ENCODE measurements at regions not wholly inside any gene's neighbourhood (a gene's known extent, or its start where the extent isn't known, plus 50 kb on each side); places are given as distances from the start of the nearest gene placed in this dataset.
"Not testable (repeated sequence)": the region's sequence is repeated elsewhere in the genome, so short reads cannot be mapped to it uniquely, and the experiment has no call there.

GRCh38 chr4:43457866-43458265 lies 565.4 kb downstream of the GRXCR1 start:
- DNase-seq, result peak; percentile 24

GRCh38 chr4:43458293-43458692 lies 565.8 kb downstream of the GRXCR1 start:
- no peak for DNase-seq

- DNase-seq, result no peak
These were observed 579.4 kb downstream of the GRXCR1 start for GRCh38 chr4:43471950-43472349.

GRCh38 chr4:43481526-43481925 lies 589.0 kb downstream of the GRXCR1 start:
- no peak for DNase-seq

GRCh38 chr4:43485196-43485595 lies 592.7 kb downstream of the GRXCR1 start:
- DNase-seq, result no peak

- DNase-seq, result no peak
These were observed 603.7 kb downstream of the GRXCR1 start for GRCh38 chr4:43496188-43496587.

- DNase-seq, result no peak
These were observed 604.1 kb downstream of the GRXCR1 start for GRCh38 chr4:43496602-43497001.

GRCh38 chr4:43505823-43506222 lies 613.3 kb downstream of the GRXCR1 start:
- not testable (repeated sequence) for DNase-seq

GRCh38 chr4:43512253-43512652 lies 619.7 kb downstream of the GRXCR1 start:
- DNase-seq, result no peak

GRCh38 chr4:43525646-43526045 lies 633.1 kb downstream of the GRXCR1 start:
- DNase-seq, result no peak

GRCh38 chr4:43547561-43547960 lies 655.0 kb downstream of the GRXCR1 start:
- no peak for DNase-seq

- DNase-seq, result no peak
These were observed 658.6 kb downstream of the GRXCR1 start for GRCh38 chr4:43550981-43551627.

- DNase-seq, result no peak
These were observed 663.7 kb downstream of the GRXCR1 start for GRCh38 chr4:43556262-43556661.

GRCh38 chr4:43560047-43560446 lies 667.5 kb downstream of the GRXCR1 start:
- DNase-seq, result no peak

- DNase-seq, result no peak
These were observed 671.6 kb downstream of the GRXCR1 start for GRCh38 chr4:43564107-43564506.

GRCh38 chr4:43564591-43564990 lies 672.1 kb downstream of the GRXCR1 start:
- DNase-seq, result no peak

- no peak for DNase-seq
These were observed 675.1 kb downstream of the GRXCR1 start for GRCh38 chr4:43567644-43568043.

GRCh38 chr4:43586813-43587212 lies 694.3 kb downstream of the GRXCR1 start:
- no peak for DNase-seq

GRCh38 chr4:43587758-43588157 lies 695.2 kb downstream of the GRXCR1 start:
- no peak for DNase-seq

- no peak for DNase-seq
These were observed 714.9 kb downstream of the GRXCR1 start for GRCh38 chr4:43607400-43607799.

- no peak for DNase-seq
These were observed 715.4 kb downstream of the GRXCR1 start for GRCh38 chr4:43607827-43608461.

- no peak for DNase-seq
These were observed 726.7 kb downstream of the GRXCR1 start for GRCh38 chr4:43619219-43619618.

GRCh38 chr4:43637893-43638292 lies 745.4 kb downstream of the GRXCR1 start:
- DNase-seq, result not testable (repeated sequence)

- DNase-seq, result no peak
These were observed 759.5 kb downstream of the GRXCR1 start for GRCh38 chr4:43651991-43652390.

- not testable (repeated sequence) for DNase-seq
These were observed 767.0 kb downstream of the GRXCR1 start for GRCh38 chr4:43659547-43659946.

Data from EL (cell line).